Stomach (tissue), 8 donors: ENCODE measurements at regions not wholly inside any gene's neighbourhood (a gene's known extent, or its start where the extent isn't known, plus 50 kb on each side); places are given as distances from the start of the nearest gene placed in this dataset.

Experiments
- DNase-seq, 2 donors: peaks; one replicate each; pipeline versions ENCODE4 v3.0.0 to v3.0.0-alpha.2; 2013 to 2019
- H3K27ac ChIP-seq, 5 donors: fragments of 200-600 bp in 4 of 5; sonication (generic) in 4 of 5; one replicate each; pipeline ENCODE4 v1.5.1; 2013 to 2019; ENCODE audit warnings: mild to moderate bottlenecking in 1 of 5, moderate library complexity in 1 of 5
- H3K27me3 ChIP-seq, 3 donors: fragments of 200-600 bp; sonication (generic); one replicate each; pipeline ENCODE4 v1.5.1; 2017 to 2019; ENCODE audit warnings: mixed run types in 1 of 3
- H3K36me3 ChIP-seq, 4 donors: fragments of 200-600 bp; sonication (generic); 1 replicate in 3 of 4; 2 replicates in 1 of 4; pipeline ENCODE4 v1.5.1; 2016 to 2019
- H3K4me1 ChIP-seq, 4 donors: fragments of 200-600 bp; sonication (generic); one replicate each; pipeline ENCODE4 v1.5.1; 2016 to 2019
- H3K4me3 ChIP-seq, 4 donors: fragments of 200-600 bp; sonication (generic) in 3 of 4; one replicate each; pipeline ENCODE4 v1.5.1; 2016 to 2019; ENCODE audit warnings: mild to moderate bottlenecking in 1 of 4
- H3K9me3 ChIP-seq, 4 donors: fragments of 200-600 bp; sonication (generic); one replicate each; pipeline ENCODE4 v1.5.1; 2016 to 2019
- EP300 ChIP-seq: sonication (generic); formaldehyde crosslinking; IDR thresholded peaks from one replicate; pipeline ENCODE4 v1.6.1; 2017; ENCODE audit warnings: antibody characterized with exemption
- POLR2A ChIP-seq, 4 donors: fragments of 450-650 bp; IDR thresholded peaks; one replicate each; pipeline ENCODE4 v1.6.1; 2016; ENCODE audit warnings: antibody characterized with exemption in 4 of 4, control low read depth in 2 of 4, mild to moderate bottlenecking in 1 of 4, moderate library complexity in 1 of 4
- POLR2AphosphoS5 ChIP-seq, 3 donors: sonication (generic); formaldehyde crosslinking; IDR thresholded peaks; one replicate each; pipeline ENCODE4 v1.6.1; 2016; ENCODE audit warnings: antibody characterized with exemption in 3 of 3
- WGBS, 5 donors: extraction: QIAGEN DNeasy Blood & Tissue Kit in 3 of 5; methylation state at CpG; one replicate each; pipeline versions ENCODE4 v1.1.5 to v1.1.7; 2013 to 2018; 5-methylcytosine and 5-hydroxymethylcytosine counted together
- intact Hi-C: fragments of 100-400 bp; cut with DNase I; formaldehyde crosslinking; loops from one replicate; pipeline ENCODE4 v1.15.1; 2023; ENCODE audit warnings: low total_unique reads
- TF ChIP-seq, protein P1 (sequence below), 7 experiments: fragments of 450-650 bp in 4 of 7; fragments of 200-600 bp in 3 of 7; sonication (generic) in 3 of 7; IDR thresholded peaks; one replicate each; pipeline ENCODE4 v1.5.1; 2016 to 2019; ENCODE audit warnings: antibody characterized with exemption in 7 of 7, control low read depth in 2 of 7, mild to moderate bottlenecking in 1 of 7
- donor health status: healthy with polysubstance abuse.
- donor health status: Bipolar disorder and iron deficiency.
- donor health status: healthy.

DNA sequence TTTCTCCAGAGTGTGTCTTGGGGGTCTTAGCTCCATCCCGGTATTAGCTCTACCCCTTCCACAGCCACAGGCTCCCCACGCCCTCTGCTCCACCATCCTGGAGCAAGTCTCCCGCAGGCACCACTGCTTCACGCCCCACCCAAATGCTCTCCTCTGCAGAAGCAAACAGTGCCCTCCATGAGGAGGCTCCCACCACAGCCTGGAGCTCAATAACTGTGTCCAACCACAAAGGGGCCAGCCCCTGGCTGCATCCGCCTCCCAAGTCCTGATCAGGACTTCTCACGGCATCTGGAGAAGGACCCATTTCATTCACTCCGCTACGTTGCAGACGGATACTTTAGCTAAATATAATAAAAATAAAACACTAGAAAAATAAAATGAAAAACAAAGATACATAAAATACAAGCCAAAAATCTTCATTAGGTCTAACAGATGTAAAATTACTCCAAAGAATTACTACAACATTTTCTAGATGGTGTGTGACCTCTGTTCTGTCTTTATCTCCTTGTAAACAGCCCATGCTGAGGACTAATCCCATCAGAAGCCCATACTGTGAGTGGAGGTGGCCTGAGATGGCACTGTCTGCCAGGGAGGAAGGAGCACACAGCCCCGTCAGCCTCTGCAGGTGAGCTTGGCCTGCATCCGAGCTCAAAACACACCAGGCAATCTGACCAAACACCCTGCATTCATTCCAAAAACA, 210.8 kb upstream of the RAB6C start:
- Histone ChIP-seq H3K36me3 (no peaks in the 10 kb centered on the region), H3K9me3 (no peaks in the 10 kb centered on the region), H3K4me3 (no peak overlapping the region), H3K4me1 (no peaks in the 10 kb centered on the region), H3K27ac (no peak overlapping the region), H3K27me3 (peaks cover 0 to 18% (median 3%) of the 10 kb centered on the region in 3 donors)
- TF ChIP-seq POLR2AphosphoS5 (IDR thresholded peaks at IDR 0.05), result no peak
- no peak for TF ChIP-seq POLR2A (IDR thresholded peaks at IDR 0.05)
- TF ChIP-seq, protein P1, sequence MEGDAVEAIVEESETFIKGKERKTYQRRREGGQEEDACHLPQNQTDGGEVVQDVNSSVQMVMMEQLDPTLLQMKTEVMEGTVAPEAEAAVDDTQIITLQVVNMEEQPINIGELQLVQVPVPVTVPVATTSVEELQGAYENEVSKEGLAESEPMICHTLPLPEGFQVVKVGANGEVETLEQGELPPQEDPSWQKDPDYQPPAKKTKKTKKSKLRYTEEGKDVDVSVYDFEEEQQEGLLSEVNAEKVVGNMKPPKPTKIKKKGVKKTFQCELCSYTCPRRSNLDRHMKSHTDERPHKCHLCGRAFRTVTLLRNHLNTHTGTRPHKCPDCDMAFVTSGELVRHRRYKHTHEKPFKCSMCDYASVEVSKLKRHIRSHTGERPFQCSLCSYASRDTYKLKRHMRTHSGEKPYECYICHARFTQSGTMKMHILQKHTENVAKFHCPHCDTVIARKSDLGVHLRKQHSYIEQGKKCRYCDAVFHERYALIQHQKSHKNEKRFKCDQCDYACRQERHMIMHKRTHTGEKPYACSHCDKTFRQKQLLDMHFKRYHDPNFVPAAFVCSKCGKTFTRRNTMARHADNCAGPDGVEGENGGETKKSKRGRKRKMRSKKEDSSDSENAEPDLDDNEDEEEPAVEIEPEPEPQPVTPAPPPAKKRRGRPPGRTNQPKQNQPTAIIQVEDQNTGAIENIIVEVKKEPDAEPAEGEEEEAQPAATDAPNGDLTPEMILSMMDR (IDR thresholded peaks at IDR 0.05), result no peak
- no peak for TF ChIP-seq EP300
- WGBS, 5 donors, result 73 to 84% (median 78%) methylated on average over 11 of the region's 11 CpGs
- no peak for DNase-seq
- intact Hi-C loops, result no loop called here

DNA sequence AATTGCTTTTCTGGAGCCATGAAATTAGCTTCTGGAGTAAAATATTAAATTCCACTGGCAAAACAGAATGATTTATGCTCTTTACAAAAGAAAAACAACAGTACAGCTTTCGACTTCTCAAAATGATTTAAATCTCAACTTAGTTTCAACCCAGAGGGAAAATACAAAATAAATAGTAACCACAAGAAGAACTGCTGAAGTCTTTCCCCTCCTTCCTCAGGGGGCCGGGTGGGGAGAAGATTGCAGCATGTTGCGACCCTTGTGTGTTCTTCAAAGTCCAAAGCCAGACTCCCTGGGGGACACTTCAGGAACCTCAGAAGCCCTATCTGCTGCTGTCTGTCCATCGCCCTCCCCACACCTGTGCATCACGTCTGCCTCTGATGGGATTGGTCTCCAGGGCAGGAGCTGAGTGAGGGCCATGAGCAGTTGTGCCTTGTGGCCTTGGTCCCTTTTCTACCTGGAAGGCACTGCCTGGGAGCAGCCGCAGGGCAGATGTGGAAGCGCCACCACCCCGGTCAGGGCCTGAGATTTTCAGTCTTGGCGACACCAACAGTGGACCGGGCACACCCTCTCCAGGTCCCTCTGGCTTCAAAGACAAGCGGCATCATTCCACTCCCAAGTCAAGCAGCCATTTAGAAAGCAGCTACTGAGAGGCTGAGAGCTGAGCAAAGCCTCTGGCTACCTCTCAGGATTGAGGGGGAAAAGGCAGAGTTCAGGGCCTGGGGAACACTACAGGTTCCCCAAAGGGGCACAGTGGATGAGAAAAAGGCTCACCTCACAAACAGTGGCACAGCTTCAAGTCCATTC, 210.1 kb upstream of the RAB6C start:
- Histone ChIP-seq H3K27ac (no peak overlapping the region), H3K36me3 (no peaks in the 10 kb centered on the region), H3K4me1 (no peaks in the 10 kb centered on the region), H3K27me3 (peaks cover 0 to 18% (median 3%) of the 10 kb centered on the region in 3 donors), H3K9me3 (no peaks in the 10 kb centered on the region), H3K4me3 (no peak overlapping the region)
- intact Hi-C loops, result no loop called here
- 81 to 90% (median 83%) methylated on average over 7 to 11 of the region's 11 CpGs for WGBS, 5 donors
- TF ChIP-seq POLR2AphosphoS5 (IDR thresholded peaks at IDR 0.05), result no peak
- no peak for TF ChIP-seq POLR2A (IDR thresholded peaks at IDR 0.05)
- no peak for TF ChIP-seq EP300
- TF ChIP-seq, protein P1 (IDR thresholded peaks at IDR 0.05), result no peak
- no peak for DNase-seq

DNA sequence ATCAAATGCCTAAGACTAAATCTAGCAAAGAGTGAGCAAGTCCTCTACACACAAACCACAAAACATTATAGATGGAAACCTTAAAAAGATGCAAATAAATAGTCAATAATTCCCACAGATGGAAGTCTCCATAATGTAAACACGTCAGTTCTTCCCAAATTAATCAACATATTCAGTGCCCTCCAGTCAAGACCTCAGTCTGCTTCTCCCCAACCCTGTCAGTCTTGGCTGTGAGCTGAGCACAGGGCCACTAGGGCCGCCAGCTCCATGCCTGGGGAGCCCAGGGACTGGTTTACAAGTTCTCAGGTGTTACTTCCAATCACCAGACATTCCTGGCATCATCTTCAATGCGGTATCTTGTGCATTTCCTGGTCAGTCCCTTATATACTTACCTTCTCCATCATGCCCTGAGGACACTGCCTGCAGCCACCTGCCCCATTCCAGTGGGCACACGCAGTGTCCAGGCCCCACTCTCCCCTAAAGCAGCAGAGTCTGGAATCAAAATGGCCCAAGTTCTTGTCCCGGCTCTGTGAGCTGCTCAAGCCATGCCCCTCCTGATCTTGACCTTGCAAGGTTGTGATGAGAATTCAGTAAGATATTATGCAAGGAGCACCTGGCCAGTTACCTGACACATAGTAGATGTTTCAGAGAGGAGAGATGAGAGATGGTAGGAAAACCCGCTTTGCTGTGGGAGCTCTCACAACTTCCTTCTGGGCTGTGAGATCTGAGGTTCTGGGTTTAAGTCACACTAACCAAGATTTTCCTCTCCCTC, 207.9 kb upstream of the RAB6C start:
- intact Hi-C loops, result no loop called here
- DNase-seq, result no peak
- Histone ChIP-seq H3K4me1 (no peaks in the 10 kb centered on the region), H3K9me3 (no peaks in the 10 kb centered on the region), H3K36me3 (no peaks in the 10 kb centered on the region), H3K27me3 (no peaks in the 10 kb centered on the region), H3K27ac (no peak overlapping the region), H3K4me3 (no peak overlapping the region)
- 80 to 85% (median 82%) methylated on average over 5 to 6 of the region's 6 CpGs for WGBS, 5 donors
- TF ChIP-seq POLR2AphosphoS5 (IDR thresholded peaks at IDR 0.05) (no peak), EP300 (no peak)

DNA sequence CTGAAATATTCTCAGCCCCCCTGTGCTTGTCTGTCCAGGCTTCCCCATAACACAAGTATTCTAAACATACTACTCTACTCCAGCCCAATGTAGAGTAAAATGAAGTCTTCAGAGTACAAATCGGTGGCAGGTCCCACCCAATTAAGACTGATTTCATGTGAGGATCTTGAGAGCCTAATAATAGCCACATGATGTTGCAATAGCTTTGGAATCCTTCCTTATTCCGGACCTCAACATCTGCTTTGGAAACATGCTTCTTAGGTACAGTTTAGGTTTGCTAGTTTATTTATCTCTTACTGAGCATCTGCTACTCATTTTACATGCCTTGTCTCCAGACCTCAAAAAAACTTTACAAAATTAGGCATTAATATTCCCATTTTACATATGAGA, 207.3 kb upstream of the RAB6C start:
- TF ChIP-seq POLR2AphosphoS5 (IDR thresholded peaks at IDR 0.05) (no peak), POLR2A (IDR thresholded peaks at IDR 0.05) (no peak), EP300 (no peak)
- TF ChIP-seq, protein P1 (IDR thresholded peaks at IDR 0.05), result no peak
- no peaks in the 10 kb centered on the region for H3K27me3 ChIP-seq
- intact Hi-C loops, result no loop called here
- no peak for DNase-seq
- H3K27ac ChIP-seq, result no peak overlapping the region
- no peak overlapping the region for H3K4me3 ChIP-seq
- H3K4me1 ChIP-seq, result no peaks in the 10 kb centered on the region
- no peaks in the 10 kb centered on the region for H3K9me3 ChIP-seq
- 63 to 76% (median 69%) methylated on average over 2 of the region's 2 CpGs for WGBS, 5 donors
- H3K36me3 ChIP-seq, result no peaks in the 10 kb centered on the region
